Tibial nerve (tissue), 4 donors: ENCODE measurements at regions not wholly inside any gene's neighbourhood (a gene's known extent, or its start where the extent isn't known, plus 50 kb on each side); places are given as distances from the start of the nearest gene placed in this dataset.

Experiments used
- DNase-seq, 2 donors: peaks; one replicate each; pipeline ENCODE4 v3.0.0-alpha.2; 2019; ENCODE audit warnings: low spot score in 2 of 2
- H3K27ac ChIP-seq, 4 donors: fragments of 200-600 bp; sonication (generic) in 3 of 4; one replicate each; pipeline ENCODE4 v1.5.1; 2017 to 2019; ENCODE audit warnings: mild to moderate bottlenecking in 1 of 4
- H3K27me3 ChIP-seq, 2 donors: fragments of 200-600 bp; sonication (generic) in 1 of 2; one replicate each; pipeline versions ENCODE4 v1.5.1 to v1.6.0; 2017 to 2019
- H3K36me3 ChIP-seq, 3 donors: fragments of 200-600 bp; sonication (generic); one replicate each; pipeline ENCODE4 v1.5.1; 2018 to 2019
- H3K4me1 ChIP-seq, 4 donors: fragments of 200-600 bp; sonication (generic) in 3 of 4; one replicate each; pipeline ENCODE4 v1.5.1; 2017 to 2019
- H3K4me3 ChIP-seq, 4 donors: fragments of 200-600 bp; sonication (generic) in 3 of 4; one replicate each; pipeline ENCODE4 v1.5.1; 2017 to 2019; ENCODE audit warnings: mild to moderate bottlenecking in 1 of 4, moderate library complexity in 1 of 4
- H3K9me3 ChIP-seq, 4 donors: fragments of 200-600 bp; sonication (generic) in 3 of 4; one replicate each; pipeline ENCODE4 v1.5.1; 2017 to 2019
- CTCF ChIP-seq, 5 experiments: fragments of 200-600 bp in 3 of 5; fragments of 450-650 bp in 2 of 5; sonication (generic) in 3 of 5; IDR thresholded peaks; one replicate each; pipeline ENCODE4 v1.5.1; 2016 to 2019; ENCODE audit warnings: antibody characterized with exemption in 5 of 5, mild to moderate bottlenecking in 3 of 5, moderate library complexity in 2 of 5
- EP300 ChIP-seq, 2 donors: sonication (generic); formaldehyde crosslinking; IDR thresholded peaks; one replicate each; pipeline ENCODE4 v1.6.1; 2017; ENCODE audit warnings: antibody characterized with exemption in 2 of 2, mild to moderate bottlenecking in 1 of 2
- POLR2A ChIP-seq, 2 donors: fragments of 450-650 bp; IDR thresholded peaks; one replicate each; pipeline ENCODE4 v1.6.1; 2017; ENCODE audit warnings: antibody characterized with exemption in 2 of 2, mild to moderate bottlenecking in 2 of 2, moderate library complexity in 2 of 2
- WGBS, 2 donors: methylation state at CpG; one replicate each; pipeline ENCODE4 v1.1.5; 2018; 5-methylcytosine and 5-hydroxymethylcytosine counted together

DNA sequence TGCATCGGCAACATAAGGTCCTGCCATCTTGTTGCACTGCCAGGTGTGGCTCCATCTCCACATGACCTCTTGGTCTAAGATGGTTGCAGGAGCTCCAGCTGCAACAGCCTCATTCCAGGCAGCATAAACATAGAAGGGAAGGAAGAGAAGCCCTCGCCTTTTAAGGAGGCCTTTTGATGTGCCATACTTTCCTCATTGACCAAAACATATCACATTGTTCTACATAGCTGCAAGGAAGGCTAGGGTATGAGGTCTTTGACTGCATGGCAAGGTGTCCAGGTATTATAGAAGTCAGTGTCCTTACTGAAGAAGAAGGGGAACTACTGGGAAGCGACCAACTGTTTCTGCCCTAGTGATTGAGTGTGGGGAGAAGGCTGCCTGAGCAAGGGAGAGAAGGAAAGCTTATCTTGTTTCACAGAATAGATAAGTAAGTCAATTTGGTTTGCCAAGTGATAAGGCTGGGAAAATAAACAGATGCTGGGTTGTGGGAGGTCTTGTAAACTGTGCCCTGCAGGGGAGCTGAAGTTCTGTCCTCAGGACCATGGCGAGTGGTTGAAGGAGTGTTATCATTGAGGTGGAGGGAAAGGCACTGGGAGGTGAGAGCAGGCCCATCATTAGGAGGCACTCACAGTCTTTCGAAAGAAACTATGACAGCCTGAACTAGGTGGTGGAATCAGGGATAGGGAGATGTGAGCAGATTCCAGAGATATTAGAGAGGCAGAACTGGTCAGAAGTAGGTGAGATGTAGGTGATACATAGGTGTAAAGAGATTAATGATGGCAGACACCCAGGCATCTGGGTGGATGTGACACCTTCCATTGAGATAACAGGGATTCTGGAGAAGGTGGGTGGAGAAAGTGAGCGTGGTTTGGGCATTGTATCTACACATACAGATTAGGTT is 93.8 kb upstream of the IGF1R start:
- Histone ChIP-seq H3K4me1 (no peaks in the 10 kb centered on the region), H3K4me3 (no peak overlapping the region), H3K27me3 (peaks cover 0 to 21% of the 10 kb centered on the region in 2 donors), H3K36me3 (no peaks in the 10 kb centered on the region), H3K27ac (no peak overlapping the region), H3K9me3 (no peaks in the 10 kb centered on the region)
- no peak for DNase-seq
- no peak for TF ChIP-seq POLR2A (IDR thresholded peaks at IDR 0.05)
- TF ChIP-seq CTCF (IDR thresholded peaks at IDR 0.05) = no peak
- no peak for TF ChIP-seq EP300 (IDR thresholded peaks at IDR 0.05)
- WGBS, 2 donors = 75 to 89% methylated on average over 6 of the region's 6 CpGs

- no peak for TF ChIP-seq CTCF (IDR thresholded peaks at IDR 0.05)
- no peak for DNase-seq
- no peaks in the 10 kb centered on the region for H3K9me3 ChIP-seq
- no peaks in the 10 kb centered on the region for H3K36me3 ChIP-seq
- H3K27ac ChIP-seq = no peak overlapping the region
- H3K27me3 ChIP-seq = peaks cover 0 to 21% of the 10 kb centered on the region in 2 donors
- no peak overlapping the region for H3K4me3 ChIP-seq
- no peaks in the 10 kb centered on the region for H3K4me1 ChIP-seq
Measured at GRCh38 chr15:98555173-98555515, 93.2 kb upstream of the IGF1R start.

GRCh38 chr15:98556321-98556720 is 92.0 kb upstream of the IGF1R start:
- TF ChIP-seq POLR2A (IDR thresholded peaks at IDR 0.05) = no peak
- TF ChIP-seq CTCF (IDR thresholded peaks at IDR 0.05) = no peak
- no peak for TF ChIP-seq EP300 (IDR thresholded peaks at IDR 0.05)
- H3K4me1 ChIP-seq = no peaks in the 10 kb centered on the region
- no peak overlapping the region for H3K4me3 ChIP-seq
- H3K36me3 ChIP-seq = no peaks in the 10 kb centered on the region
- no peak overlapping the region for H3K27ac ChIP-seq
- peaks cover 0 to 17% of the 10 kb centered on the region in 2 donors for H3K27me3 ChIP-seq
- H3K9me3 ChIP-seq = no peaks in the 10 kb centered on the region
- 93 to 95% methylated on average over 4 of the region's 4 CpGs for WGBS, 2 donors
- DNase-seq = no peak

- DNase-seq = no peak
- WGBS, 2 donors = 77% methylated on average over 5 of the region's 5 CpGs
- Histone ChIP-seq H3K4me1 (no peaks in the 10 kb centered on the region), H3K27ac (no peak overlapping the region), H3K27me3 (no peaks in the 10 kb centered on the region), H3K36me3 (no peaks in the 10 kb centered on the region), H3K4me3 (no peak overlapping the region), H3K9me3 (no peaks in the 10 kb centered on the region)
- TF ChIP-seq EP300 (IDR thresholded peaks at IDR 0.05) (no peak), CTCF (IDR thresholded peaks at IDR 0.05) (no peak)
Measured at GRCh38 chr15:98560338-98560737, 88.0 kb upstream of the IGF1R start.

- TF ChIP-seq EP300 (IDR thresholded peaks at IDR 0.05) (no peak), POLR2A (IDR thresholded peaks at IDR 0.05) (no peak), CTCF (IDR thresholded peaks at IDR 0.05) (no peak)
- Histone ChIP-seq H3K36me3 (no peaks in the 10 kb centered on the region), H3K4me1 (no peaks in the 10 kb centered on the region), H3K9me3 (no peaks in the 10 kb centered on the region), H3K27me3 (no peaks in the 10 kb centered on the region), H3K4me3 (no peak overlapping the region), H3K27ac (no peak overlapping the region)
- WGBS, 2 donors = 86 to 88% methylated on average over 9 of the region's 9 CpGs
- no peak for DNase-seq
Measured at GRCh38 chr15:98561169-98561941, 87.0 kb upstream of the IGF1R start.
